IMR-90 (cell line): ENCODE measurements at regions not wholly inside any gene's neighbourhood (a gene's known extent, or its start where the extent isn't known, plus 50 kb on each side); places are given as distances from the start of the nearest gene placed in this dataset.

ENCODE experiments used
- ATAC-seq: fragments of 200-7000 bp; cut with Tn5 transposase; 2 replicates; pipeline ENCODE4 v1.9.1; 2020; ENCODE audit warnings: low read depth, mild to moderate bottlenecking, moderate library complexity
- BruUV-seq: library from RNA; stranded (reverse); fragments of 400-500 nt; replicated peaks from 2 replicates; lab custom pipeline; 2021; lab: Mats Ljungman, UMichigan
- CTCF ChIA-PET: fragments of 300-600 bp; formaldehyde crosslinking; extraction: SDS; loops from one replicate; lab custom pipeline; 2021; ENCODE audit warnings: antibody characterized with exemption; lab: Yijun Ruan, JAX
- POLR2A ChIA-PET: fragments of 300-600 bp; sonication (Branson Sonifier 250); formaldehyde crosslinking; loops from one replicate; lab custom pipeline; 2022; ENCODE audit warnings: antibody characterized with exemption; ENCODE audit not compliant: unreplicated experiment; lab: Charles Lee
- DNase-seq: peaks from one replicate; pipeline ENCODE4 v3.0.0; 2013
- H2AFZ ChIP-seq: replicated peaks from 2 replicates; pipeline ENCODE3; 2013; ENCODE audit warnings: low read length, mild to moderate bottlenecking; ENCODE audit not compliant: poor library complexity
- H2AK5ac ChIP-seq: 2 replicates; pipeline ENCODE4 v1.6.1; 2013; ENCODE audit warnings: low read depth, low read length, inconsistent platforms
- H2AK9ac ChIP-seq: replicated peaks from 2 replicates; pipeline ENCODE3; 2013; ENCODE audit warnings: mild to moderate bottlenecking, low read depth, low read length, moderate library complexity; ENCODE audit not compliant: poor library complexity
- H2BK120ac ChIP-seq: 2 replicates; pipeline ENCODE4 v1.6.1; 2013; ENCODE audit warnings: low read depth, low read length, inconsistent platforms
- H2BK15ac ChIP-seq: 3 replicates; pipeline ENCODE4 v1.6.1; 2013; ENCODE audit warnings: low read depth, low read length, inconsistent platforms
- H2BK20ac ChIP-seq: 2 replicates; pipeline ENCODE4 v1.6.1; 2013; ENCODE audit warnings: low read depth, mild to moderate bottlenecking, inconsistent platforms, low read length, moderate library complexity
- H2BK5ac ChIP-seq: 2 replicates; pipeline ENCODE4 v1.6.1; 2013; ENCODE audit warnings: mild to moderate bottlenecking, low read depth, low read length, inconsistent platforms; ENCODE audit not compliant: poor library complexity, severe bottlenecking
- H3K14ac ChIP-seq: replicated peaks from 2 replicates; pipeline ENCODE4 v1.6.1; 2013; ENCODE audit warnings: low read depth, low read length, inconsistent platforms
- H3K18ac ChIP-seq: 2 replicates; pipeline ENCODE4 v1.6.1; 2013; ENCODE audit warnings: low read depth, low read length, control low read depth
- H3K23ac ChIP-seq: 2 replicates; pipeline ENCODE4 v1.6.1; 2013; ENCODE audit warnings: low read depth, low read length, inconsistent platforms
- H3K27ac ChIP-seq: 2 replicates; pipeline ENCODE4 v1.5.1; 2013; ENCODE audit warnings: mild to moderate bottlenecking, control low read depth, low read length; ENCODE audit not compliant: insufficient read depth
- H3K27me3 ChIP-seq: 2 replicates; pipeline ENCODE4 v1.6.1; 2013; ENCODE audit warnings: low read length; ENCODE audit not compliant: control insufficient read depth, insufficient read depth
- H3K36me3 ChIP-seq: 2 replicates; pipeline ENCODE4 v1.6.1; 2013; ENCODE audit warnings: low read length, mixed read lengths; ENCODE audit not compliant: control insufficient read depth, insufficient read depth
- H3K4ac ChIP-seq: 2 replicates; pipeline ENCODE4 v1.6.1; 2013; ENCODE audit warnings: low read depth, low read length, inconsistent platforms
- H3K4me1 ChIP-seq: 2 replicates; pipeline ENCODE4 v1.6.1; 2013; ENCODE audit warnings: low read length, mixed read lengths; ENCODE audit not compliant: control insufficient read depth, insufficient read depth
- H3K4me2 ChIP-seq: 2 replicates; pipeline ENCODE4 v1.6.1; 2013; ENCODE audit warnings: low read depth, mild to moderate bottlenecking, control low read depth, low read length, moderate library complexity
- H3K4me3 ChIP-seq: 2 replicates; pipeline ENCODE4 v1.5.1; 2013; ENCODE audit warnings: low read depth, mild to moderate bottlenecking, control low read depth, low read length, moderate library complexity; ENCODE audit not compliant: insufficient read depth
- H3K56ac ChIP-seq: 2 replicates; pipeline ENCODE4 v1.6.1; 2013; ENCODE audit warnings: low read length, inconsistent platforms; ENCODE audit not compliant: insufficient read depth; ENCODE audit errors: extremely low read depth
- H3K79me1 ChIP-seq, 2 experiments: 2 replicates each; pipeline ENCODE4 v1.6.1; 2013; ENCODE audit warnings: low read length in 2 of 2, inconsistent platforms in 1 of 2, low read depth in 1 of 2
- H3K9ac ChIP-seq: 2 replicates; pipeline ENCODE4 v1.6.1; 2013; ENCODE audit warnings: low read depth, low read length, control low read depth
- H3K9me1 ChIP-seq: 2 replicates; pipeline ENCODE4 v1.6.1; 2013; ENCODE audit warnings: low read length, inconsistent platforms; ENCODE audit not compliant: insufficient read depth
- H3K9me3 ChIP-seq: 2 replicates; pipeline ENCODE4 v1.6.1; 2013; ENCODE audit warnings: low read length; ENCODE audit not compliant: control insufficient read depth, insufficient read depth
- H4K20me1 ChIP-seq: 2 replicates; pipeline ENCODE4 v1.6.1; 2013; ENCODE audit warnings: low read length, inconsistent platforms; ENCODE audit not compliant: insufficient read depth
- H4K5ac ChIP-seq: 2 replicates; pipeline ENCODE4 v1.6.1; 2013; ENCODE audit warnings: mild to moderate bottlenecking, low read depth, low read length, control low read depth
- H4K8ac ChIP-seq, 2 experiments: 2 replicates each; pipeline ENCODE4 v1.6.1; 2013; ENCODE audit warnings: low read depth in 2 of 2, low read length in 2 of 2, control low read depth in 1 of 2, inconsistent platforms in 1 of 2
- H4K91ac ChIP-seq: 2 replicates; pipeline ENCODE4 v1.6.1; 2013; ENCODE audit warnings: low read depth, low read length, inconsistent platforms; ENCODE audit not compliant: insufficient read depth
- CEBPB ChIP-seq: IDR thresholded peaks from 2 replicates; pipeline ENCODE4 v1.6.1; 2012; ENCODE audit warnings: low read depth, low read length, improper control_type of control experiment
- CHD1 ChIP-seq: IDR thresholded peaks from 2 replicates; pipeline ENCODE4 v1.6.1; 2012; ENCODE audit warnings: low read depth, low read length, improper control_type of control experiment
- ELK1 ChIP-seq: fragments of 150-350 bp; IDR thresholded peaks from 2 replicates; pipeline ENCODE4 v1.6.1; 2016; ENCODE audit warnings: low read depth, mild to moderate bottlenecking, low read length, moderate library complexity, borderline replicate concordance
- FOS ChIP-seq: fragments of 150-350 bp; IDR thresholded peaks from 2 replicates; pipeline ENCODE4 v1.6.1; 2016; ENCODE audit warnings: low read depth, low read length
- MAFK ChIP-seq: IDR thresholded peaks from 2 replicates; pipeline ENCODE4 v1.6.1; 2012; ENCODE audit warnings: low read depth, low read length, improper control_type of control experiment
- NFE2L2 ChIP-seq: fragments of 150-350 bp; IDR thresholded peaks from 2 replicates; pipeline ENCODE4 v1.6.1; 2016; ENCODE audit warnings: low read depth, mild to moderate bottlenecking, low read length
- RCOR1 ChIP-seq: IDR thresholded peaks from 2 replicates; pipeline ENCODE4 v1.6.1; 2012; ENCODE audit warnings: mild to moderate bottlenecking, low read length, improper control_type of control experiment; ENCODE audit not compliant: insufficient replicate concordance
- USF2 ChIP-seq: fragments of 150-350 bp; IDR thresholded peaks from 2 replicates; pipeline ENCODE4 v1.6.1; 2017; ENCODE audit warnings: mild to moderate bottlenecking, antibody characterized with exemption, low read length, low read depth
- WGBS, 2 experiments: methylation state at CpG; one replicate each; pipeline versions ENCODE4 v1.1.5 to v1.1.7; 2013; ENCODE audit warnings: missing lambda C conversion rate in 2 of 2; ENCODE audit not compliant: insufficient read length in 1 of 2; ENCODE audit errors: extremely low coverage in 2 of 2; 5-methylcytosine and 5-hydroxymethylcytosine counted together
- dilution Hi-C: fragments of 300-500 bp; cut with HindIII; formaldehyde crosslinking; loops from one replicate; pipeline ENCODE4 v1.14.3; 2018; ENCODE audit warnings: low sequenced_read_pairs; ENCODE audit not compliant: unreplicated experiment
- in situ Hi-C: fragments of 300-500 bp; cut with MboI; formaldehyde crosslinking; loops from 3 replicates; pipeline ENCODE4 v1.14.3; 2019; ENCODE audit warnings: low sequenced_read_pairs, inconsistent platforms, mixed read lengths
- intact Hi-C: fragments of 100-400 bp; cut with micrococcal nuclease; formaldehyde crosslinking; loops from 2 replicates; pipeline ENCODE4 v1.10.0; 2022

- dilution Hi-C loops = no loop called here
- no peak overlapping the region for H2BK15ac ChIP-seq
- no peak overlapping the region for H2AK5ac ChIP-seq
- no peak overlapping the region for H2BK20ac ChIP-seq
- no CpG with 5 or more reads among the region's 3 CpGs for WGBS, 2 experiments
- H3K18ac ChIP-seq = no peak overlapping the region
- no peak overlapping the region for H2AK9ac ChIP-seq
- no peak overlapping the region for H3K14ac ChIP-seq
- H3K56ac ChIP-seq = no peak overlapping the region
- H3K27me3 ChIP-seq = no peaks in the 10 kb centered on the region
- DNase-seq (no peak), ATAC-seq (no peak)
- CTCF ChIA-PET = no interaction called here
- POLR2A ChIA-PET = no interaction called here
- no peaks in the 10 kb centered on the region for H3K79me1 ChIP-seq
- TF ChIP-seq CHD1 (no peak), ELK1 (no peak), CEBPB (no peak), NFE2L2 (no peak), USF2 (no peak), RCOR1 (no peak), FOS (no peak), MAFK (no peak)
- H4K91ac ChIP-seq = no peak overlapping the region
- intact Hi-C loops = no loop called here
- no peaks in the 10 kb centered on the region for H3K4me1 ChIP-seq
- H3K36me3 ChIP-seq = no peaks in the 10 kb centered on the region
- H3K9ac ChIP-seq = no peak overlapping the region
- no TSS peak for BruUV-seq
- H4K8ac ChIP-seq = no peak overlapping the region
- no peak overlapping the region for H2BK5ac ChIP-seq
- no peak overlapping the region for H3K27ac ChIP-seq
- no peak overlapping the region for H3K23ac ChIP-seq
- H4K5ac ChIP-seq = no peak overlapping the region
- H4K20me1 ChIP-seq = no peaks in the 10 kb centered on the region
- no peak overlapping the region for H3K4me3 ChIP-seq
- H2BK120ac ChIP-seq = no peak overlapping the region
- H3K4ac ChIP-seq = no peak overlapping the region
- in situ Hi-C loops = no loop called here
- peaks cover 8% of the 10 kb centered on the region for H3K9me3 ChIP-seq
- no peak overlapping the region for H2AFZ ChIP-seq
- H3K9me1 ChIP-seq = no peaks in the 10 kb centered on the region
- H3K4me2 ChIP-seq = no peak overlapping the region
These were observed 1677.0 kb upstream of the LRRTM1 start for GRCh38 chr2:81981585-81981984.
